ENCODE measurements at regions not wholly inside any gene's neighbourhood (a gene's known extent, or its start where the extent isn't known, plus 50 kb on each side); places are given as distances from the start of the nearest gene placed in this dataset.

DNA sequence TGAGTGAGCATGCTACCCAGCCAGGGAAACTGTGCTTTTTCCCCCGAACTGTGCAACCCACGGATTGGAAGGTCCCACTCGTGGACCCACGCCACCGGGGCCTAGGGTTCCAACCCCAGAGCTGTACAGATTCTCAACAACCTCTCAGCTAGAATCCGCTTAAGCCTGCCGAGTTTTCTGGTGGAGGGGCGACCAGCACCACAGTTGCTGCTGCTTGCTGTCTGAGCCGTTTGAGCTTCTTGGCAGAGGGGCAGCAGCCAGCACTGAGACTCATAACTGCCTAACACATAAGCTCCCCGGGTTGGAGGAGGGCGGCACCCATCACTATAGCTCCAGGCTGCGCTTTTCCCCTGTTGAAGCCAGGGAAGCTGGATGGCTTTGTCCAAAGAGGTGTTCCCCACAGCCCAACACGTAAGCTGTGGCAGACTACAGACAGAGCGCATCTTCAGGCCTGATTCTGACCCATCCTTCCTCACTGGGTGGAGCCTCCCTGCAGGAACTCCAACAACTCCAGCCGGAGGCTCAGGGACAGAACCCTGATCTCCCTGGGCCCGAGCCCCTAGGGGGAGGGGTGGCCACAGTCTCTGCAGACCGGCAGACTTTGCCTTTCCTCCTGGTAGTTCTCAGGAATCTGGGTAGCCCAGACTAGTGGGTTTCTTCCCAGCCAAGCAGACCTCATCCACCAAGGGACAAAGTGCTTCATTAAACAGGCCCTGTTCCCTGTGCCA is 871.6 kb downstream of the SLITRK6 start:
- H3K36me3 ChIP-seq (ENCODE audit: control insufficient read depth in 1 of 2, insufficient read depth in 2 of 2, low read length in 2 of 2), result no peaks in the 10 kb centered on the region
- no peak for ATAC-seq
- no peaks in the 10 kb centered on the region for H4K20me1 ChIP-seq (ENCODE audit: insufficient read depth)
- no peak overlapping the region for H3K9ac ChIP-seq (ENCODE audit: low read length)
- no peak overlapping the region for H2AFZ ChIP-seq (ENCODE audit: low read depth, low read length, poor library complexity, severe bottlenecking)
- ChIA-PET POLR2A (no interaction called here), CTCF (no interaction called here), RAD21 (ENCODE audit: low non-redundant PET in 1 of 2, low total read pairs in 2 of 2, uncharacterized antibody in 2 of 2, unreplicated experiment in 2 of 2) (no interaction called here)
- H3K27ac ChIP-seq (ENCODE audit: low read depth, low read length), result no peak overlapping the region
- no peak for DNase-seq (ENCODE audit: low read depth, low spot score)
- H3K27me3 ChIP-seq (ENCODE audit: insufficient read depth, low read length), result no peaks in the 10 kb centered on the region
- no peaks in the 10 kb centered on the region for H3K4me1 ChIP-seq (ENCODE audit: control insufficient read depth in 1 of 2, insufficient read depth in 2 of 2, low read length in 2 of 2)
- intact Hi-C loops (cut with micrococcal nuclease), result no loop called here
- H3K4me2 ChIP-seq (ENCODE audit: low read length), result no peak overlapping the region
- no peaks in the 10 kb centered on the region for H3K9me2 ChIP-seq (ENCODE audit: insufficient read depth)
- H3K79me2 ChIP-seq (ENCODE audit: insufficient read depth, low read length), result no peaks in the 10 kb centered on the region
- BruUV-seq (replicated peaks), result no TSS peak
- no peak overlapping the region for H3K4me3 ChIP-seq (replicated peaks in 1 of 2; ENCODE audit: low read depth in 1 of 2, low read length in 2 of 2)
- no peaks in the 10 kb centered on the region for H3K9me3 ChIP-seq (ENCODE audit: control insufficient read depth in 1 of 2, insufficient read depth in 1 of 2, low read depth in 1 of 2, low read length in 2 of 2)
- TF ChIP-seq SIN3A (IDR thresholded peaks at IDR 0.05; ENCODE audit: low read depth) (no peak), POLR2AphosphoS5 (IDR thresholded peaks at IDR 0.05; ENCODE audit: low read depth, low read length) (no peak), SRF (IDR thresholded peaks at IDR 0.05; ENCODE audit: low read depth) (no peak), ZBTB33 (IDR thresholded peaks at IDR 0.05; ENCODE audit: extremely low read depth, insufficient replicate concordance, low read length) (no peak), ATF3 (IDR thresholded peaks at IDR 0.05) (no peak), POLR2A (IDR thresholded peaks at IDR 0.05; ENCODE audit: borderline replicate concordance, extremely low read depth, insufficient read depth, insufficient read length) (no peak), SP1 (IDR thresholded peaks at IDR 0.05; ENCODE audit: low read depth) (no peak), CEBPB (IDR thresholded peaks at IDR 0.05; ENCODE audit: low read depth) (no peak)

DNA sequence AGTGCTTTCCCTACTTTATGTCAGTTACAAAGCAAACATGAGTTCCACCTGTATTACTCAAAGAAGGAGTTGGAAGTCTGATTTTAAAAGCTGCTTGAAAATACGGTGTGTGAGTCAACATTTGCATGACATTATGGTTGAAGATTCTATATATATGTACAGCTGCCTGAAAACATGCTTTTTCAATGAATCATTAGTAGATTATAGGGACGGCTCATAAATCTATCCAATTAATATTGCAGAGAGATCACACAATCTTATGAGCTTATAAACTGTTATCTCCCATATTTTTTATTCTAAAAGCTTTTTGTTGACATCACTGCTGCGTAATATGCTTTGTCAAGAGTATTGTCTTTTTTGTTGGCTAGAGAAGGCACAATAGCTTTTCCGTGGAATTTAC is 873.8 kb downstream of the SLITRK6 start:
- no peaks in the 10 kb centered on the region for H3K36me3 ChIP-seq (ENCODE audit: control insufficient read depth in 1 of 2, insufficient read depth in 2 of 2, low read length in 2 of 2)
- ChIA-PET CTCF (no interaction called here), RAD21 (ENCODE audit: low non-redundant PET in 1 of 2, low total read pairs in 2 of 2, uncharacterized antibody in 2 of 2, unreplicated experiment in 2 of 2) (no interaction called here), POLR2A (no interaction called here)
- H4K20me1 ChIP-seq (ENCODE audit: insufficient read depth), result no peaks in the 10 kb centered on the region
- H3K9ac ChIP-seq (ENCODE audit: low read length), result no peak overlapping the region
- no peaks in the 10 kb centered on the region for H3K79me2 ChIP-seq (ENCODE audit: insufficient read depth, low read length)
- no peak overlapping the region for H3K27ac ChIP-seq (ENCODE audit: low read depth, low read length)
- no peaks in the 10 kb centered on the region for H3K4me1 ChIP-seq (ENCODE audit: control insufficient read depth in 1 of 2, insufficient read depth in 2 of 2, low read length in 2 of 2)
- H3K4me2 ChIP-seq (ENCODE audit: low read length), result no peak overlapping the region
- TF ChIP-seq ZFX (IDR thresholded peaks at IDR 0.05) (no peak), POLR2A (IDR thresholded peaks at IDR 0.05; ENCODE audit: borderline replicate concordance, extremely low read depth, insufficient read depth, insufficient read length) (no peak), FOSL1 (IDR thresholded peaks at IDR 0.05; ENCODE audit: low read depth) (no peak), RAD21 (IDR thresholded peaks at IDR 0.05; ENCODE audit: low read depth) (no peak), SRF (IDR thresholded peaks at IDR 0.05; ENCODE audit: low read depth) (no peak), TCF7L2 (IDR thresholded peaks at IDR 0.05; ENCODE audit: borderline replicate concordance, extremely low read depth, insufficient read depth, insufficient read length) (no peak), ZBTB33 (IDR thresholded peaks at IDR 0.05; ENCODE audit: extremely low read depth, insufficient replicate concordance, low read length) (no peak), ATF3 (IDR thresholded peaks at IDR 0.05) (no peak), ZNF274 (IDR thresholded peaks at IDR 0.05; ENCODE audit: low read depth, low read length) (no peak), EZH2 (IDR thresholded peaks at IDR 0.05) (no peak), EGR1 (IDR thresholded peaks at IDR 0.05; ENCODE audit: low read depth) (no peak), CEBPB (IDR thresholded peaks at IDR 0.05; ENCODE audit: low read depth) (no peak)
- H3K27me3 ChIP-seq (ENCODE audit: insufficient read depth, low read length), result no peaks in the 10 kb centered on the region
- no peaks in the 10 kb centered on the region for H3K9me3 ChIP-seq (ENCODE audit: control insufficient read depth in 1 of 2, insufficient read depth in 1 of 2, low read depth in 1 of 2, low read length in 2 of 2)
- ATAC-seq (no peak), DNase-seq (ENCODE audit: low read depth, low spot score) (no peak)
- H2AFZ ChIP-seq (ENCODE audit: low read depth, low read length, poor library complexity, severe bottlenecking), result no peak overlapping the region
- intact Hi-C loops (cut with micrococcal nuclease), result no loop called here
- no peak overlapping the region for H3K4me3 ChIP-seq (replicated peaks in 1 of 2; ENCODE audit: low read depth in 1 of 2, low read length in 2 of 2)
- BruUV-seq (replicated peaks), result no TSS peak
- no peaks in the 10 kb centered on the region for H3K9me2 ChIP-seq (ENCODE audit: insufficient read depth)

Data from HCT116 (cell line).